ENCODE measurements at regions not wholly inside any gene's neighbourhood (a gene's known extent, or its start where the extent isn't known, plus 50 kb on each side); places are given as distances from the start of the nearest gene placed in this dataset.

DNA sequence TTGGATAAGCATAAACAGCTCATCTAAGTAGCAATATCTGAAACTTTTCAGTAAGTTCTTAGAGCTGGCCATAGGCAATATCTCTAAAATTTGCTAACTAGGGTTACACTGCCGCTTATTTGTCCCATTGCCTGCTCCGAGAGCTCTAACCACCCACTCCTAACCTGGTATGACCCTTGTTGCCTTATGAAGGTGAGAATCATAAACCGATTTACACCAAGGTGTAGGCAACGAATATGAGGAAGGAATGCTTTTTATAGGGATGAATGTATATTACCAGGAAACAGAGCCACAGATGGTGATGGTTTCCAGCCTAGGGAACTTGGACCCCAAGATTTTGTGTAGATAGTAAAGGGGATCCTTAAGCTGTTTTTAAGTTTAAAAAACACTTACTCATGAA, 440.9 kb downstream of the PDCD6IP start:
- BruUV-seq (replicated peaks): no TSS peak
- Histone ChIP-seq H3K4me3 (ENCODE audit: low read depth in 2 of 2, low read length in 2 of 2) (no peak overlapping the region), H3K36me3 (ENCODE audit: control insufficient read depth, insufficient read depth, low read length) (no peaks in the 10 kb centered on the region), H3K27ac (ENCODE audit: low read length) (no peak overlapping the region), H3K4me1 (ENCODE audit: control insufficient read depth, insufficient read depth, low read length) (no peaks in the 10 kb centered on the region), H3K9me3 (ENCODE audit: control insufficient read depth, insufficient read depth, low read depth, low read length) (no peaks in the 10 kb centered on the region), H3K27me3 (ENCODE audit: control insufficient read depth, insufficient read depth, low read length) (no peaks in the 10 kb centered on the region)
- CTCF ChIA-PET: interaction anchor here (0.6 kb wide), 1 partner anchor 472 kb away, joined by 6 read pairs; no protein-coding TSS in a partner anchor
- POLR2A ChIA-PET: no interaction called here
- intact Hi-C loops (cut with micrococcal nuclease; ENCODE audit: unreplicated experiment) (no loop called here), in situ Hi-C loops (cut with HindIII; ENCODE audit: low pct_unique_long_range_greater_than_20kb, low sequenced_read_pairs) (no loop called here)
- ATAC-seq (no peak), DNase-seq (ENCODE audit: low read depth, low spot score) (no peak)
- TF ChIP-seq TCF7L2 (IDR thresholded peaks at IDR 0.05; ENCODE audit: low read depth, low read length) (no peak), POLR2AphosphoS5 (IDR thresholded peaks at IDR 0.05; ENCODE audit: low read depth, low read length) (no peak), SIN3A (IDR thresholded peaks at IDR 0.05; ENCODE audit: borderline replicate concordance, insufficient read depth, low read depth, low read length) (no peak)
- TF ChIP-seq, protein P1, sequence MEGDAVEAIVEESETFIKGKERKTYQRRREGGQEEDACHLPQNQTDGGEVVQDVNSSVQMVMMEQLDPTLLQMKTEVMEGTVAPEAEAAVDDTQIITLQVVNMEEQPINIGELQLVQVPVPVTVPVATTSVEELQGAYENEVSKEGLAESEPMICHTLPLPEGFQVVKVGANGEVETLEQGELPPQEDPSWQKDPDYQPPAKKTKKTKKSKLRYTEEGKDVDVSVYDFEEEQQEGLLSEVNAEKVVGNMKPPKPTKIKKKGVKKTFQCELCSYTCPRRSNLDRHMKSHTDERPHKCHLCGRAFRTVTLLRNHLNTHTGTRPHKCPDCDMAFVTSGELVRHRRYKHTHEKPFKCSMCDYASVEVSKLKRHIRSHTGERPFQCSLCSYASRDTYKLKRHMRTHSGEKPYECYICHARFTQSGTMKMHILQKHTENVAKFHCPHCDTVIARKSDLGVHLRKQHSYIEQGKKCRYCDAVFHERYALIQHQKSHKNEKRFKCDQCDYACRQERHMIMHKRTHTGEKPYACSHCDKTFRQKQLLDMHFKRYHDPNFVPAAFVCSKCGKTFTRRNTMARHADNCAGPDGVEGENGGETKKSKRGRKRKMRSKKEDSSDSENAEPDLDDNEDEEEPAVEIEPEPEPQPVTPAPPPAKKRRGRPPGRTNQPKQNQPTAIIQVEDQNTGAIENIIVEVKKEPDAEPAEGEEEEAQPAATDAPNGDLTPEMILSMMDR (IDR thresholded peaks at IDR 0.05): no peak
- TF ChIP-seq, protein P2, sequence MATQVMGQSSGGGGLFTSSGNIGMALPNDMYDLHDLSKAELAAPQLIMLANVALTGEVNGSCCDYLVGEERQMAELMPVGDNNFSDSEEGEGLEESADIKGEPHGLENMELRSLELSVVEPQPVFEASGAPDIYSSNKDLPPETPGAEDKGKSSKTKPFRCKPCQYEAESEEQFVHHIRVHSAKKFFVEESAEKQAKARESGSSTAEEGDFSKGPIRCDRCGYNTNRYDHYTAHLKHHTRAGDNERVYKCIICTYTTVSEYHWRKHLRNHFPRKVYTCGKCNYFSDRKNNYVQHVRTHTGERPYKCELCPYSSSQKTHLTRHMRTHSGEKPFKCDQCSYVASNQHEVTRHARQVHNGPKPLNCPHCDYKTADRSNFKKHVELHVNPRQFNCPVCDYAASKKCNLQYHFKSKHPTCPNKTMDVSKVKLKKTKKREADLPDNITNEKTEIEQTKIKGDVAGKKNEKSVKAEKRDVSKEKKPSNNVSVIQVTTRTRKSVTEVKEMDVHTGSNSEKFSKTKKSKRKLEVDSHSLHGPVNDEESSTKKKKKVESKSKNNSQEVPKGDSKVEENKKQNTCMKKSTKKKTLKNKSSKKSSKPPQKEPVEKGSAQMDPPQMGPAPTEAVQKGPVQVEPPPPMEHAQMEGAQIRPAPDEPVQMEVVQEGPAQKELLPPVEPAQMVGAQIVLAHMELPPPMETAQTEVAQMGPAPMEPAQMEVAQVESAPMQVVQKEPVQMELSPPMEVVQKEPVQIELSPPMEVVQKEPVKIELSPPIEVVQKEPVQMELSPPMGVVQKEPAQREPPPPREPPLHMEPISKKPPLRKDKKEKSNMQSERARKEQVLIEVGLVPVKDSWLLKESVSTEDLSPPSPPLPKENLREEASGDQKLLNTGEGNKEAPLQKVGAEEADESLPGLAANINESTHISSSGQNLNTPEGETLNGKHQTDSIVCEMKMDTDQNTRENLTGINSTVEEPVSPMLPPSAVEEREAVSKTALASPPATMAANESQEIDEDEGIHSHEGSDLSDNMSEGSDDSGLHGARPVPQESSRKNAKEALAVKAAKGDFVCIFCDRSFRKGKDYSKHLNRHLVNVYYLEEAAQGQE (IDR thresholded peaks at IDR 0.05; ENCODE audit: insufficient read depth in 1 of 2, low read depth in 2 of 2, low read length in 1 of 2): no peak

DNA sequence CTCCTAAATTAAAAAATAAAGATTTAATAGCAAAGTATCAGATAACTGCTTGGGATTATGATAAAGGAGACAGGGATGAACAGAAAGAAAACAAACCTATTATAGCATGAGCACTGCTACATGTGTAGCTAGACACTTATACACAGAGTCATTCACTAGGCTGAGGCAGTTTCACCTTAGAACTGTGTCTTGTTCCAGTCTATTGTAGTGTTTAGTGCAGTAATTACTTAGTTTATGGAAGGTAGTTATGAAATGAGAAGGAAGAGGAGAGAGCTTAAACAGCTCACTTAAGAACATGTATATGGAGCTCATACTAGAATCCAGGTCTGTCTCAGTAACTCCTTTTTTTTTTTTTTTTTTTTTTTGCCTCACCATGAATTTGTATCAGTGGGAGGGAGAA, 441.4 kb downstream of the PDCD6IP start:
- Histone ChIP-seq H3K27ac (ENCODE audit: low read length) (no peak overlapping the region), H3K9me3 (ENCODE audit: control insufficient read depth, insufficient read depth, low read depth, low read length) (no peaks in the 10 kb centered on the region), H3K36me3 (ENCODE audit: control insufficient read depth, insufficient read depth, low read length) (no peaks in the 10 kb centered on the region), H3K27me3 (ENCODE audit: control insufficient read depth, insufficient read depth, low read length) (no peaks in the 10 kb centered on the region), H3K4me1 (ENCODE audit: control insufficient read depth, insufficient read depth, low read length) (no peaks in the 10 kb centered on the region), H3K4me3 (ENCODE audit: low read depth in 2 of 2, low read length in 2 of 2) (no peak overlapping the region)
- POLR2A ChIA-PET: no interaction called here
- TF ChIP-seq, protein P2 (IDR thresholded peaks at IDR 0.05; ENCODE audit: insufficient read depth in 1 of 2, low read depth in 2 of 2, low read length in 1 of 2): no peak
- ATAC-seq (no peak), DNase-seq (ENCODE audit: low read depth, low spot score) (no peak)
- intact Hi-C loops (cut with micrococcal nuclease; ENCODE audit: unreplicated experiment): no loop called here
- no TSS peak for BruUV-seq (replicated peaks)
- CTCF ChIA-PET: interaction anchor here (0.6 to 0.7 kb wide), 2 partner anchors 324 to 472 kb away, joined by 6 to 7 read pairs; no protein-coding TSS in a partner anchor
- in situ Hi-C loops (cut with HindIII; ENCODE audit: low pct_unique_long_range_greater_than_20kb, low sequenced_read_pairs): no loop called here
